ENCODE measurements at regions not wholly inside any gene's neighbourhood (a gene's known extent, or its start where the extent isn't known, plus 50 kb on each side); places are given as distances from the start of the nearest gene placed in this dataset.

- no peaks in the 10 kb centered on the region for H3K9me3 ChIP-seq (ENCODE audit: control insufficient read depth, low read length)
- no peaks in the 10 kb centered on the region for H3K4me1 ChIP-seq (ENCODE audit: control insufficient read depth, insufficient read depth, low read depth, low read length)
- H3K14ac ChIP-seq (ENCODE audit: low read length in 2 of 2): no peak overlapping the region
- no peak overlapping the region for H3K18ac ChIP-seq (ENCODE audit: low read depth in 1 of 2, low read length in 2 of 2)
- H4K91ac ChIP-seq (ENCODE audit: low read length): no peak overlapping the region
- no peak overlapping the region for H2AFZ ChIP-seq (ENCODE audit: low read depth, low read length)
- H3K27ac ChIP-seq (ENCODE audit: low read length, poor library complexity, severe bottlenecking): no peak overlapping the region
- no peak overlapping the region for H3K4ac ChIP-seq (ENCODE audit: low read depth in 1 of 2, low read length in 2 of 2)
- no peaks in the 10 kb centered on the region for H3K36me3 ChIP-seq (ENCODE audit: control insufficient read depth in 1 of 2, insufficient read depth in 2 of 2, low read depth in 1 of 2, low read length in 2 of 2)
- DNase-seq: no peak
- no peak overlapping the region for H3K9ac ChIP-seq (ENCODE audit: low read length)
- no peaks in the 10 kb centered on the region for H3K27me3 ChIP-seq (ENCODE audit: control insufficient read depth in 1 of 2, insufficient read depth in 1 of 2, low read length in 2 of 2)
- H2BK5ac ChIP-seq (ENCODE audit: low read depth, low read length, poor library complexity, severe bottlenecking): no peak overlapping the region
- H2BK12ac ChIP-seq (ENCODE audit: low read length in 2 of 2): no peak overlapping the region
- H2AK5ac ChIP-seq (ENCODE audit: low read length, severe bottlenecking): no peak overlapping the region
- no peak overlapping the region for H2BK120ac ChIP-seq (ENCODE audit: low read depth, low read length)
- H3K4me2 ChIP-seq (ENCODE audit: low read length, poor library complexity, severe bottlenecking): no peak overlapping the region
- no peak overlapping the region for H3K4me3 ChIP-seq (ENCODE audit: insufficient read depth in 1 of 2, low read depth in 1 of 2, low read length in 2 of 2)
- H3K23ac ChIP-seq (ENCODE audit: low read length in 2 of 2): no peak overlapping the region
- no peaks in the 10 kb centered on the region for H3K79me1 ChIP-seq (replicated peaks; ENCODE audit: low read length, poor library complexity, severe bottlenecking)
- no peak overlapping the region for H2BK15ac ChIP-seq (ENCODE audit: low read depth, poor library complexity, severe bottlenecking)
- no peak overlapping the region for H4K8ac ChIP-seq (ENCODE audit: low read length)
These were observed 574.5 kb upstream of the TLE4 start for GRCh38 chr9:78997296-78997695.

- H3K4me3 ChIP-seq (ENCODE audit: insufficient read depth in 1 of 2, low read depth in 1 of 2, low read length in 2 of 2): no peak overlapping the region
- no peaks in the 10 kb centered on the region for H3K79me1 ChIP-seq (replicated peaks; ENCODE audit: low read length, poor library complexity, severe bottlenecking)
- H3K27me3 ChIP-seq (ENCODE audit: control insufficient read depth in 1 of 2, insufficient read depth in 1 of 2, low read length in 2 of 2): no peaks in the 10 kb centered on the region
- H3K4ac ChIP-seq (ENCODE audit: low read depth in 1 of 2, low read length in 2 of 2): no peak overlapping the region
- no peak overlapping the region for H4K91ac ChIP-seq (ENCODE audit: low read length)
- H3K9ac ChIP-seq (ENCODE audit: low read length): no peak overlapping the region
- no peak overlapping the region for H3K14ac ChIP-seq (ENCODE audit: low read length in 2 of 2)
- no peak overlapping the region for H2BK15ac ChIP-seq (ENCODE audit: low read depth, poor library complexity, severe bottlenecking)
- H2AK5ac ChIP-seq (ENCODE audit: low read length, severe bottlenecking): no peak overlapping the region
- no peak overlapping the region for H3K23ac ChIP-seq (ENCODE audit: low read length in 2 of 2)
- no peak overlapping the region for H2BK12ac ChIP-seq (ENCODE audit: low read length in 2 of 2)
- H3K9me3 ChIP-seq (ENCODE audit: control insufficient read depth, low read length): no peaks in the 10 kb centered on the region
- no peak overlapping the region for H3K4me2 ChIP-seq (ENCODE audit: low read length, poor library complexity, severe bottlenecking)
- no peak overlapping the region for H2BK120ac ChIP-seq (ENCODE audit: low read depth, low read length)
- no peaks in the 10 kb centered on the region for H3K36me3 ChIP-seq (ENCODE audit: control insufficient read depth in 1 of 2, insufficient read depth in 2 of 2, low read depth in 1 of 2, low read length in 2 of 2)
- H3K27ac ChIP-seq (ENCODE audit: low read length, poor library complexity, severe bottlenecking): no peak overlapping the region
- no peak overlapping the region for H2BK5ac ChIP-seq (ENCODE audit: low read depth, low read length, poor library complexity, severe bottlenecking)
- H3K4me1 ChIP-seq (ENCODE audit: control insufficient read depth, insufficient read depth, low read depth, low read length): no peaks in the 10 kb centered on the region
- H4K8ac ChIP-seq (ENCODE audit: low read length): peak overlapping the region; percentile 49
- 39% methylated on average over 2 of the region's 4 CpGs for WGBS
- no peak overlapping the region for H2AFZ ChIP-seq (ENCODE audit: low read depth, low read length)
- H3K18ac ChIP-seq (ENCODE audit: low read depth in 1 of 2, low read length in 2 of 2): peak overlapping the region in 1 of 2 experiments; percentile 12
- no peak for DNase-seq
These were observed 571.3 kb upstream of the TLE4 start for GRCh38 chr9:79000230-79001002.

GRCh38 chr9:79001012-79001411, 570.8 kb upstream of the TLE4 start:
- no peak overlapping the region for H2BK12ac ChIP-seq (ENCODE audit: low read length in 2 of 2)
- no peaks in the 10 kb centered on the region for H3K27me3 ChIP-seq (ENCODE audit: control insufficient read depth in 1 of 2, insufficient read depth in 1 of 2, low read length in 2 of 2)
- H3K27ac ChIP-seq (ENCODE audit: low read length, poor library complexity, severe bottlenecking): no peak overlapping the region
- DNase-seq: no peak
- no peak overlapping the region for H3K4ac ChIP-seq (ENCODE audit: low read depth in 1 of 2, low read length in 2 of 2)
- H3K79me1 ChIP-seq (replicated peaks; ENCODE audit: low read length, poor library complexity, severe bottlenecking): no peaks in the 10 kb centered on the region
- no peak overlapping the region for H2BK15ac ChIP-seq (ENCODE audit: low read depth, poor library complexity, severe bottlenecking)
- H3K4me2 ChIP-seq (ENCODE audit: low read length, poor library complexity, severe bottlenecking): no peak overlapping the region
- no peak overlapping the region for H3K18ac ChIP-seq (ENCODE audit: low read depth in 1 of 2, low read length in 2 of 2)
- H2AK5ac ChIP-seq (ENCODE audit: low read length, severe bottlenecking): no peak overlapping the region
- WGBS: no CpG with 5 or more reads among the region's 2 CpGs
- no peak overlapping the region for H3K14ac ChIP-seq (ENCODE audit: low read length in 2 of 2)
- no peak overlapping the region for H3K23ac ChIP-seq (ENCODE audit: low read length in 2 of 2)
- no peaks in the 10 kb centered on the region for H3K9me3 ChIP-seq (ENCODE audit: control insufficient read depth, low read length)
- H4K8ac ChIP-seq (ENCODE audit: low read length): no peak overlapping the region
- H3K4me3 ChIP-seq (ENCODE audit: insufficient read depth in 1 of 2, low read depth in 1 of 2, low read length in 2 of 2): no peak overlapping the region
- H2BK120ac ChIP-seq (ENCODE audit: low read depth, low read length): no peak overlapping the region
- H3K4me1 ChIP-seq (ENCODE audit: control insufficient read depth, insufficient read depth, low read depth, low read length): no peaks in the 10 kb centered on the region
- H4K91ac ChIP-seq (ENCODE audit: low read length): no peak overlapping the region
- no peak overlapping the region for H2AFZ ChIP-seq (ENCODE audit: low read depth, low read length)
- H3K36me3 ChIP-seq (ENCODE audit: control insufficient read depth in 1 of 2, insufficient read depth in 2 of 2, low read depth in 1 of 2, low read length in 2 of 2): no peaks in the 10 kb centered on the region
- H3K9ac ChIP-seq (ENCODE audit: low read length): no peak overlapping the region
- no peak overlapping the region for H2BK5ac ChIP-seq (ENCODE audit: low read depth, low read length, poor library complexity, severe bottlenecking)

- Histone ChIP-seq H3K27ac (ENCODE audit: low read length, poor library complexity, severe bottlenecking) (no peak overlapping the region), H3K9me3 (ENCODE audit: control insufficient read depth, low read length) (no peaks in the 10 kb centered on the region), H3K4me3 (ENCODE audit: insufficient read depth in 1 of 2, low read depth in 1 of 2, low read length in 2 of 2) (no peak overlapping the region), H3K36me3 (ENCODE audit: control insufficient read depth in 1 of 2, insufficient read depth in 2 of 2, low read depth in 1 of 2, low read length in 2 of 2) (no peaks in the 10 kb centered on the region), H3K14ac (ENCODE audit: low read length in 2 of 2) (no peak overlapping the region), H2AK5ac (ENCODE audit: low read length, severe bottlenecking) (no peak overlapping the region), H3K9ac (ENCODE audit: low read length) (no peak overlapping the region), H2BK5ac (ENCODE audit: low read depth, low read length, poor library complexity, severe bottlenecking) (no peak overlapping the region), H4K8ac (ENCODE audit: low read length) (no peak overlapping the region), H2BK12ac (ENCODE audit: low read length in 2 of 2) (no peak overlapping the region), H2BK120ac (ENCODE audit: low read depth, low read length) (no peak overlapping the region), H3K23ac (ENCODE audit: low read length in 2 of 2) (no peak overlapping the region), H3K27me3 (ENCODE audit: control insufficient read depth in 1 of 2, insufficient read depth in 1 of 2, low read length in 2 of 2) (no peaks in the 10 kb centered on the region), H4K91ac (ENCODE audit: low read length) (no peak overlapping the region), H3K4ac (ENCODE audit: low read depth in 1 of 2, low read length in 2 of 2) (no peak overlapping the region), H3K79me1 (replicated peaks; ENCODE audit: low read length, poor library complexity, severe bottlenecking) (no peaks in the 10 kb centered on the region), H3K18ac (ENCODE audit: low read depth in 1 of 2, low read length in 2 of 2) (no peak overlapping the region), H2AFZ (ENCODE audit: low read depth, low read length) (no peak overlapping the region), H2BK15ac (ENCODE audit: low read depth, poor library complexity, severe bottlenecking) (no peak overlapping the region), H3K4me2 (ENCODE audit: low read length, poor library complexity, severe bottlenecking) (no peak overlapping the region), H3K4me1 (ENCODE audit: control insufficient read depth, insufficient read depth, low read depth, low read length) (no peaks in the 10 kb centered on the region)
- WGBS: no CpG with 5 or more reads among the region's 2 CpGs
- DNase-seq: no peak
These were observed 568.3 kb upstream of the TLE4 start for GRCh38 chr9:79003514-79003913.
